ENCODE measurements at regions not wholly inside any gene's neighbourhood (a gene's known extent, or its start where the extent isn't known, plus 50 kb on each side); places are given as distances from the start of the nearest gene placed in this dataset.

- TF ChIP-seq CTCF (IDR thresholded peaks at IDR 0.05; ENCODE audit: borderline replicate concordance, extremely low read depth, low read length, poor library complexity, severe bottlenecking) (no peak), EZH2 (IDR thresholded peaks at IDR 0.05; ENCODE audit: borderline replicate concordance, low read depth, low read length, severe bottlenecking) (no peak)
Measured at GRCh38 chr18:76564655-76565237, 69.7 kb upstream of the ZNF516 start.

Data from DND-41 (cell line).